ENCODE measurements at regions not wholly inside any gene's neighbourhood (a gene's known extent, or its start where the extent isn't known, plus 50 kb on each side); places are given as distances from the start of the nearest gene placed in this dataset.

DNA sequence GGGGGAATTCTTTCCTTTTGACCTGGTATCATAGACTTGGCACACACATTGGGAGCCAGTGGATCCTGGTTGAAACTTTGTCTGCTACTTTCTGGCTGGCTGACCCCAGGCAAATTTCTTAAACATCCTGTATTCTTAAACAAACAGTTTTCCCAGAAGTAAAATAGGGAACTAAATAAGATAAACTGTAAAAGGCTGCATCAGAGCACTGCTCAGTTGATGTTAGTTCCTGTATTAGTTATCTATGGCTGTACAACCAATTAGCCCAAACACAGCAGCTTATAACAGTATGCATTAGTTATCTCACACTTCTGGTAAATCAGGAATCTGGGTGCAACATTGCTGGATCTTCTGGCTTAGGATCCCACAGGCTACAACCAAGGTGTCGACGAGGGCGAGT is 73.1 kb upstream of the SLCO3A1 start:
- TF ChIP-seq CTCF (IDR thresholded peaks at IDR 0.05; ENCODE audit: low read depth, low read length) = no peak
- TF ChIP-seq EZH2phosphoT487 (IDR thresholded peaks at IDR 0.05; ENCODE audit: low read depth) = no peak

Data from OCI-LY3 (cell line).